Neural cell (in vitro differentiated cells): ENCODE measurements at regions not wholly inside any gene's neighbourhood (a gene's known extent, or its start where the extent isn't known, plus 50 kb on each side); places are given as distances from the start of the nearest gene placed in this dataset.

Experiments
- EP300 ChIP-seq: fragments of 450-650 bp; conservative IDR thresholded peaks from 2 replicates; pipeline ENCODE4 v1.6.1; 2014; ENCODE audit warnings: antibody characterized with exemption, mild to moderate bottlenecking, moderate library complexity; ENCODE audit not compliant: poor library complexity, severe bottlenecking
- POLR2AphosphoS5 ChIP-seq: IDR thresholded peaks from 2 replicates; pipeline ENCODE4 v1.6.1; 2012
- TF ChIP-seq, protein P1 (sequence below): fragments of 450-650 bp; IDR thresholded peaks from 2 replicates; pipeline ENCODE4 v1.5.1; 2014; ENCODE audit warnings: antibody characterized with exemption, mild to moderate bottlenecking, moderate library complexity; ENCODE audit not compliant: poor library complexity, severe bottlenecking

DNA sequence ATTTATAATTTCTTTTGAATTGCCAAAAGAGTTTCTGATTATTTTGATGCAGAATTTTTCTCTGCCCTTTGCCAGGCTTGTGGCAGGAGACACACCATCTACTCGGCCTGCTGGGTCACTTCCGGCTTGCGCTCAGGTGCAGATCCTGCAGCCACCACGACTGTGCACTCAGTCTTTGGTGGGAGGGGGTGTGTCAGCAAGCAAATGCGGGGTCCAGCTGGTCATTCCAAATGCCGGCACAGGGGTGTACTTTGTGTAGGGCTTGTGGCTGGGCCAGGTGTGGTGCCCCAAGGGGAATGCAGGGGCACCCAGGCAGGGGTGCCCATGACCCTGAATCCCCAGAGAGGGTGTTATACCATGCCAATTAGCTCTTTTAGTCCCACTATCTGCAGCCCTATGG, 673.0 kb downstream of the TLL1 start:
- TF ChIP-seq POLR2AphosphoS5 (no peak), EP300 (no peak)
- TF ChIP-seq, protein P1, sequence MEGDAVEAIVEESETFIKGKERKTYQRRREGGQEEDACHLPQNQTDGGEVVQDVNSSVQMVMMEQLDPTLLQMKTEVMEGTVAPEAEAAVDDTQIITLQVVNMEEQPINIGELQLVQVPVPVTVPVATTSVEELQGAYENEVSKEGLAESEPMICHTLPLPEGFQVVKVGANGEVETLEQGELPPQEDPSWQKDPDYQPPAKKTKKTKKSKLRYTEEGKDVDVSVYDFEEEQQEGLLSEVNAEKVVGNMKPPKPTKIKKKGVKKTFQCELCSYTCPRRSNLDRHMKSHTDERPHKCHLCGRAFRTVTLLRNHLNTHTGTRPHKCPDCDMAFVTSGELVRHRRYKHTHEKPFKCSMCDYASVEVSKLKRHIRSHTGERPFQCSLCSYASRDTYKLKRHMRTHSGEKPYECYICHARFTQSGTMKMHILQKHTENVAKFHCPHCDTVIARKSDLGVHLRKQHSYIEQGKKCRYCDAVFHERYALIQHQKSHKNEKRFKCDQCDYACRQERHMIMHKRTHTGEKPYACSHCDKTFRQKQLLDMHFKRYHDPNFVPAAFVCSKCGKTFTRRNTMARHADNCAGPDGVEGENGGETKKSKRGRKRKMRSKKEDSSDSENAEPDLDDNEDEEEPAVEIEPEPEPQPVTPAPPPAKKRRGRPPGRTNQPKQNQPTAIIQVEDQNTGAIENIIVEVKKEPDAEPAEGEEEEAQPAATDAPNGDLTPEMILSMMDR = no peak
